GM23338 (cell line): ENCODE measurements at regions not wholly inside any gene's neighbourhood (a gene's known extent, or its start where the extent isn't known, plus 50 kb on each side); places are given as distances from the start of the nearest gene placed in this dataset.

Source experiments
- ATAC-seq: fragments of 200-7000 bp; cut with Tn5 transposase; 3 replicates; pipeline ENCODE4 v1.9.1; 2020
- DNase-seq: peaks from one replicate; pipeline ENCODE4 v3.0.0-alpha.2; 2015; ENCODE audit warnings: low spot score
- H2AFZ ChIP-seq: fragments of 200-600 bp; sonication (generic); 2 replicates; pipeline ENCODE4 v1.8.0; 2016; ENCODE audit warnings: antibody characterized with exemption, mild to moderate bottlenecking, moderate library complexity
- H3F3A ChIP-seq: fragments of 200-600 bp; sonication (generic); replicated peaks from 2 replicates; pipeline ENCODE4 v1.8.0; 2017; ENCODE audit warnings: antibody characterized with exemption, mixed run types, low read depth
- H3K27ac ChIP-seq: fragments of 200-600 bp; sonication (generic); 2 replicates; pipeline ENCODE4 v1.6.1; 2016; ENCODE audit warnings: low read depth
- H3K27me3 ChIP-seq: fragments of 200-600 bp; sonication (generic); 2 replicates; pipeline ENCODE4 v1.8.0; 2016; ENCODE audit warnings: mild to moderate bottlenecking, mixed run types, moderate library complexity; ENCODE audit not compliant: insufficient read depth
- H3K36me3 ChIP-seq: fragments of 200-600 bp; sonication (generic); 2 replicates; pipeline ENCODE4 v1.8.0; 2016; ENCODE audit warnings: mild to moderate bottlenecking; ENCODE audit not compliant: insufficient read depth
- H3K4me1 ChIP-seq: fragments of 200-600 bp; sonication (generic); 2 replicates; pipeline ENCODE4 v1.8.0; 2016; ENCODE audit warnings: mild to moderate bottlenecking, moderate library complexity; ENCODE audit not compliant: insufficient read depth
- H3K4me2 ChIP-seq: fragments of 200-600 bp; sonication (generic); 2 replicates; pipeline ENCODE4 v1.7.1; 2017; ENCODE audit warnings: mixed run types
- H3K4me3 ChIP-seq: fragments of 200-600 bp; sonication (generic); 2 replicates; pipeline ENCODE4 v1.6.1; 2016; ENCODE audit warnings: mixed run types
- H3K79me2 ChIP-seq: fragments of 200-600 bp; sonication (generic); replicated peaks from 2 replicates; pipeline ENCODE4 v1.8.0; 2017; ENCODE audit warnings: mild to moderate bottlenecking; ENCODE audit not compliant: insufficient read depth
- H3K9me2 ChIP-seq: fragments of 200-600 bp; sonication (generic); 2 replicates; pipeline ENCODE4 v1.8.0; 2017; ENCODE audit not compliant: insufficient read depth
- H4K20me1 ChIP-seq: fragments of 200-600 bp; sonication (generic); replicated peaks from 2 replicates; pipeline ENCODE4 v1.8.0; 2017; ENCODE audit warnings: mild to moderate bottlenecking; ENCODE audit not compliant: insufficient read depth
- H3K27ac Mint-ChIP-seq: 2 replicates; pipeline ENCODE4 v1.8.0; 2020; ENCODE audit warnings: inconsistent platforms, mild to moderate bottlenecking, moderate library complexity, mixed read lengths
- H3K27me3 Mint-ChIP-seq: 3 replicates; pipeline ENCODE4 v1.8.0; 2022; ENCODE audit warnings: low read depth, mild to moderate bottlenecking, moderate library complexity, mixed read lengths, inconsistent platforms; ENCODE audit not compliant: insufficient read depth, poor library complexity
- H3K36me3 Mint-ChIP-seq: 3 replicates; pipeline ENCODE4 v1.8.0; 2021; ENCODE audit warnings: low read depth, mild to moderate bottlenecking, inconsistent platforms, moderate library complexity, mixed read lengths
- H3K4me1 Mint-ChIP-seq: 3 replicates; pipeline ENCODE4 v1.8.0; 2020; ENCODE audit warnings: mild to moderate bottlenecking, inconsistent platforms, mixed read lengths
- H3K4me3 Mint-ChIP-seq: 3 replicates; pipeline ENCODE4 v1.8.0; 2021; ENCODE audit warnings: moderate library complexity, mild to moderate bottlenecking, inconsistent platforms, mixed read lengths
- H3K9me3 Mint-ChIP-seq: 3 replicates; pipeline ENCODE4 v1.8.0; 2020; ENCODE audit warnings: moderate library complexity, mild to moderate bottlenecking, inconsistent platforms, mixed read lengths
- CREB1 ChIP-seq: fragments of 250-450 bp; sonication (Bioruptor Pico); IDR thresholded peaks from 2 replicates; pipeline ENCODE4 v1.5.0; 2020; ENCODE audit warnings: low read depth, mild to moderate bottlenecking, moderate library complexity
- JUNB ChIP-seq: IDR thresholded peaks from one replicate; pipeline ENCODE4 v1.6.1; 2016; ENCODE audit warnings: antibody characterized with exemption; ENCODE audit not compliant: unreplicated experiment
- NANOG ChIP-seq: IDR thresholded peaks from 2 replicates; pipeline ENCODE4 v1.6.1; 2016; ENCODE audit warnings: antibody characterized with exemption, borderline replicate concordance
- POLR2AphosphoS5 ChIP-seq: IDR thresholded peaks from 2 replicates; pipeline ENCODE4 v1.6.1; 2016; ENCODE audit warnings: antibody characterized with exemption, low read depth
- ZNF331 ChIP-seq: fragments of 250-450 bp; sonication (Bioruptor Pico); IDR thresholded peaks from 2 replicates; pipeline ENCODE4 v1.5.0; 2020; ENCODE audit warnings: low read depth, mild to moderate bottlenecking, moderate library complexity
- TF ChIP-seq, protein P1 (sequence below): fragments of 250-450 bp; sonication (Bioruptor Pico); IDR thresholded peaks from 2 replicates; pipeline ENCODE4 v1.5.0; 2020; ENCODE audit warnings: mild to moderate bottlenecking, moderate library complexity

DNA sequence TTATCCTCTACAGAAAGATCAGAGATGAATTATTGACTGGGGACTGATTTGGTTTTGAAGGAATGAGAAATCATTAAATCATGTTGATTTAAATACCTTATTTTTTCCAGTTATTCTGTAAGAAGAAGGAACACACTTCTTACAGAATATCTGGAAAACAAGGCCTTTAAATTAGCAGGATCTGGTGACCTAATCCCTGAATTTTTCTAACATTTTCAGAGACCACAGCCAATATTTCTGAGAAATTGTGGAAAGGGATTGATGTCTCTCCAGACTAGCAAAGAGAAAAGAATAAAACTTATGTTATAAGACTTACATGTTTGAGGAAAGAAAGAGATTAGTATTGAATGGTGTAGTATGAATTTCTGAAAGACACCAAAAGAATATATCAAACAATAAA, 104.0 kb downstream of the KCNE4 start (continued):
- TF ChIP-seq, protein P1, sequence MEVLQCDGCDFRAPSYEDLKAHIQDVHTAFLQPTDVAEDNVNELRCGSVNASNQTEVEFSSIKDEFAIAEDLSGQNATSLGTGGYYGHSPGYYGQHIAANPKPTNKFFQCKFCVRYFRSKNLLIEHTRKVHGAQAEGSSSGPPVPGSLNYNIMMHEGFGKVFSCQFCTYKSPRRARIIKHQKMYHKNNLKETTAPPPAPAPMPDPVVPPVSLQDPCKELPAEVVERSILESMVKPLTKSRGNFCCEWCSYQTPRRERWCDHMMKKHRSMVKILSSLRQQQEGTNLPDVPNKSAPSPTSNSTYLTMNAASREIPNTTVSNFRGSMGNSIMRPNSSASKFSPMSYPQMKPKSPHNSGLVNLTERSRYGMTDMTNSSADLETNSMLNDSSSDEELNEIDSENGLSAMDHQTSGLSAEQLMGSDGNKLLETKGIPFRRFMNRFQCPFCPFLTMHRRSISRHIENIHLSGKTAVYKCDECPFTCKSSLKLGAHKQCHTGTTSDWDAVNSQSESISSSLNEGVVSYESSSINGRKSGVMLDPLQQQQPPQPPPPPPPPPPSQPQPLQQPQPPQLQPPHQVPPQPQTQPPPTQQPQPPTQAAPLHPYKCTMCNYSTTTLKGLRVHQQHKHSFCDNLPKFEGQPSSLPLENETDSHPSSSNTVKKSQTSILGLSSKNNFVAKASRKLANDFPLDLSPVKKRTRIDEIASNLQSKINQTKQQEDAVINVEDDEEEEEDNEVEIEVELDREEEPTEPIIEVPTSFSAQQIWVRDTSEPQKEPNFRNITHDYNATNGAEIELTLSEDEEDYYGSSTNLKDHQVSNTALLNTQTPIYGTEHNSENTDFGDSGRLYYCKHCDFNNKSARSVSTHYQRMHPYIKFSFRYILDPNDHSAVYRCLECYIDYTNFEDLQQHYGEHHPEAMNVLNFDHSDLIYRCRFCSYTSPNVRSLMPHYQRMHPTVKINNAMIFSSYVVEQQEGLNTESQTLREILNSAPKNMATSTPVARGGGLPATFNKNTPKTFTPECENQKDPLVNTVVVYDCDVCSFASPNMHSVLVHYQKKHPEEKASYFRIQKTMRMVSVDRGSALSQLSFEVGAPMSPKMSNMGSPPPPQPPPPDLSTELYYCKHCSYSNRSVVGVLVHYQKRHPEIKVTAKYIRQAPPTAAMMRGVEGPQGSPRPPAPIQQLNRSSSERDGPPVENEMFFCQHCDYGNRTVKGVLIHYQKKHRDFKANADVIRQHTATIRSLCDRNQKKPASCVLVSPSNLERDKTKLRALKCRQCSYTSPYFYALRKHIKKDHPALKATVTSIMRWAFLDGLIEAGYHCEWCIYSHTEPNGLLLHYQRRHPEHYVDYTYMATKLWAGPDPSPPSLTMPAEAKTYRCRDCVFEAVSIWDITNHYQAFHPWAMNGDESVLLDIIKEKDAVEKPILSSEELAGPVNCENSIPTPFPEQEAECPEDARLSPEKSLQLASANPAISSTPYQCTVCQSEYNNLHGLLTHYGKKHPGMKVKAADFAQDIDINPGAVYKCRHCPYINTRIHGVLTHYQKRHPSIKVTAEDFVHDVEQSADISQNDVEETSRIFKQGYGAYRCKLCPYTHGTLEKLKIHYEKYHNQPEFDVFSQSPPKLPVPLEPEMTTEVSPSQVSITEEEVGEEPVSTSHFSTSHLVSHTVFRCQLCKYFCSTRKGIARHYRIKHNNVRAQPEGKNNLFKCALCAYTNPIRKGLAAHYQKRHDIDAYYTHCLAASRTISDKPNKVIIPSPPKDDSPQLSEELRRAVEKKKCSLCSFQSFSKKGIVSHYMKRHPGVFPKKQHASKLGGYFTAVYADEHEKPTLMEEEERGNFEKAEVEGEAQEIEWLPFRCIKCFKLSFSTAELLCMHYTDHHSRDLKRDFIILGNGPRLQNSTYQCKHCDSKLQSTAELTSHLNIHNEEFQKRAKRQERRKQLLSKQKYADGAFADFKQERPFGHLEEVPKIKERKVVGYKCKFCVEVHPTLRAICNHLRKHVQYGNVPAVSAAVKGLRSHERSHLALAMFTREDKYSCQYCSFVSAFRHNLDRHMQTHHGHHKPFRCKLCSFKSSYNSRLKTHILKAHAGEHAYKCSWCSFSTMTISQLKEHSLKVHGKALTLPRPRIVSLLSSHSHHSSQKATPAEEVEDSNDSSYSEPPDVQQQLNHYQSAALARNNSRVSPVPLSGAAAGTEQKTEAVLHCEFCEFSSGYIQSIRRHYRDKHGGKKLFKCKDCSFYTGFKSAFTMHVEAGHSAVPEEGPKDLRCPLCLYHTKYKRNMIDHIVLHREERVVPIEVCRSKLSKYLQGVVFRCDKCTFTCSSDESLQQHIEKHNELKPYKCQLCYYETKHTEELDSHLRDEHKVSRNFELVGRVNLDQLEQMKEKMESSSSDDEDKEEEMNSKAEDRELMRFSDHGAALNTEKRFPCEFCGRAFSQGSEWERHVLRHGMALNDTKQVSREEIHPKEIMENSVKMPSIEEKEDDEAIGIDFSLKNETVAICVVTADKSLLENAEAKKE, result no peak
- TF ChIP-seq ZNF331 (CRISPR knock-in tag) (no peak), JUNB (no peak)

DNA sequence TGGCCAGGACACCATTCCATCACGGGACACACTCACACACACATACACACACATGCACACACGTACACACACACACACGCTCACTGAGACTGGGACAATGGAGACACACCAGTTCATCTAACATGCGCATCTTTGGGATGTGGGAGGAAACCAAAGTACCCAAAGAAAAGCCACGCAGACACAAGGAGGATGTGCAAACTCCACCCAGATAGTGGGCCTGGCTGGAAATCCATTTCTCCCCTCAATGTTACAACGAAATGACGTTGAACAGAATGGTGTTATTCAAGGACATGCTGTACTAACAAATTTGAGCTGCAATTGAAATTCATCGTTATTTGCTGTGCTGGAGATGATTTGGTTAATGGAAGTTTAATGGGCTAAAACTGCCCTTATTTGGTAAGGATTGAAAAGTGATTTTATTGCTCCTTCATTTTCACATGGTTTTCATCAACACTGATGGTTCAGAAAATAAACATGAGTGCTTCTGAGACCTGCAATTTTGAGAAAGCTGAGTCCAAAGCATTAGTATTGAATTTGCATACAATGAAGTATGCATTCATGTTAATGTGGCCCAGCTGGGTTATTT, 110.0 kb downstream of the KCNE4 start:
- Mint-ChIP-seq H3K27ac (no peak overlapping the region), H3K4me3 (no peak overlapping the region)
- TF ChIP-seq NANOG (no peak), CREB1 (no peak), POLR2AphosphoS5 (no peak), ZNF331 (CRISPR knock-in tag) (no peak)
- TF ChIP-seq, protein P1, result no peak

More for the DNA sequence above, 110.0 kb downstream of the KCNE4 start:
- Histone ChIP-seq H3K4me1 (no peaks in the 10 kb centered on the region), H3F3A (no peaks in the 10 kb centered on the region), H3K4me3 (no peak overlapping the region), H2AFZ (no peak overlapping the region), H4K20me1 (no peaks in the 10 kb centered on the region), H3K9me2 (no peaks in the 10 kb centered on the region), H3K79me2 (no peaks in the 10 kb centered on the region), H3K36me3 (no peaks in the 10 kb centered on the region), H3K4me2 (no peak overlapping the region), H3K27ac (no peak overlapping the region), H3K27me3 (no peaks in the 10 kb centered on the region)
- Mint-ChIP-seq H3K9me3 (no peaks in the 10 kb centered on the region), H3K4me1 (no peaks in the 10 kb centered on the region), H3K36me3 (no peaks in the 10 kb centered on the region), H3K27me3 (peaks cover 1% of the 10 kb centered on the region)
- DNase-seq (no peak), ATAC-seq (no peak)
